HG03442 (cell line): ENCODE measurements at regions not wholly inside any gene's neighbourhood (a gene's known extent, or its start where the extent isn't known, plus 50 kb on each side); places are given as distances from the start of the nearest gene placed in this dataset.
A peak's percentile ranks its signal among the peaks of the same experiment; 100 is the strongest.
"Not testable (repeated sequence)": the region's sequence is repeated elsewhere in the genome, so short reads cannot be mapped to it uniquely, and the experiment has no call there.

ENCODE experiments used
- ATAC-seq: cut with Tn5 transposase; IDR thresholded peaks from one replicate; pipeline ENCODE4 v1.9.1; 2021; ENCODE audit warnings: mild to moderate bottlenecking, moderate library complexity; ENCODE audit not compliant: unreplicated experiment

DNA sequence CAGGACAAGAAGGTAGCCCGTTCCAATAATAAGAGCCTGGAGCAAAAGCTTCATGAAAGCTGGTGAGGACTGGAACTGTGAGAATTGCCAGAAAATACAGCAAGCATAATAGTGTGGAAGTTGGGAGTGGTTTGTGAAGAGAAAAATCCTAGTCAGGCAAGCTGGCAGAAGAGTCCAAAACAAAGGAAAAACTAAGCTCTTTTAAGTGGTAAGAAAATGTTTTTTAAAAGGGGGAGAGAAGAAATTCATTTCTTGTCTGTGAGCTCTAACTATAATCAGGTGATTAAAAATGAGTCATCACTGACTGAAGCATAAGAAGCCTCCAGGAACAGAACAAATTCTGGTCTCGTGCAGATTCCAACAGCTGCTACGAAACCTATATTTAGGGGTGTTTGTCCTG lies 102.6 kb downstream of the CAAP1 start:
- no peak for ATAC-seq

DNA sequence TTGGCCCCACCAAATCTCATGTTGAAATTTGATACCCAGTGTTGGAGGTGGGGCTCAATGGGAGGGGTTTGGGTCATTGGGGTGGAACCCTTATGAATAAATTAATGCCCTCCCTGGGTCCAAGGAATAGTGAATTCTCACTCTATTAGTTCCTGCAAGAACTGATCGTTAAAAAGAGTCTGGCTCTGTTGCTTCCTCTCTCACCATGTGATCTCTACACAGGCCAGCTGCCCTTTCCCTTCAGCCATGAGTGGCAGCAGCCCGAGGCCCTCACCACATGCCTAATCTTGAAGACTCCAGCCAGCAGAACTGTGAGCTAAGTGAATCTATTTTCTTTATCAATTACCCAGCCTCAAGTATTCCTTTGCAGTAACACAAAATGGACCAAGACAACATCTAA lies 106.0 kb downstream of the CAAP1 start:
- no peak for ATAC-seq

DNA sequence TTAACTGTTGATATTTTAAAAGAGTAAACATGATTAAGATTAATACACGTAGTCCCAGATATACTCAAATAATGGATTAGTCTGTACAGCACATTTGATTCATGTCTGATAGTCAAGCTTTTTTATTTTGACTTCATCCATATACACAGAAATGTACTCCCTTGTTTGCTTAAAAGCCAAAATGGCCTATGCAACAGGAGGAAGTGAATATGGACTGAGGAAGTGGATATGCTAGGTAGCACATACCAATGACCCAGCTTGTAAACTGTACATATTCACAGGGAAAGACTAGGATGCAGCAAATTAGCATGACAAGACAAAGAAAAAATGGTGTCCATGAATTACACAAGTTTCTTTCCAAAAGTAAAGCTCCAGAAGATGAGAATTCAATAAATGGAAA lies 109.7 kb downstream of the CAAP1 start:
- no peak for ATAC-seq

DNA sequence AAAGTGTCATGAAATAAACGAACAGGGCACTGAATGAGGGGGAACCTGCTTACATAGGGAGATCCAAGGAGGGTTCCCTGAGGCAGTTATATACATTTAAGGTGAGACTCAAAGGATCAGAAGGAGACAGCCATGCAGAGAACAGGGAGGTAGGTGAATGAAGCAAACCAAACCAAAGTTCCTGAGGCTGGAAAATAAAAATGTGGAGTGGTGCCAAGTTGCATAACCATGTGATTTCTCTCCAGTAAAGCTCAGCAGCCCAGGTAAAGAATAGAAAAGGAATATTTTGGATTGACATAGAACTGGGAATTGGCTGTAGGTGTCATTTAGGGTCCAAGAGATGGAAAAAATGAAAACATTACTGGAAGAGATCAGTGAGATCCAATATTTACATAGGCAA lies 110.7 kb downstream of the CAAP1 start:
- ATAC-seq: no peak

DNA sequence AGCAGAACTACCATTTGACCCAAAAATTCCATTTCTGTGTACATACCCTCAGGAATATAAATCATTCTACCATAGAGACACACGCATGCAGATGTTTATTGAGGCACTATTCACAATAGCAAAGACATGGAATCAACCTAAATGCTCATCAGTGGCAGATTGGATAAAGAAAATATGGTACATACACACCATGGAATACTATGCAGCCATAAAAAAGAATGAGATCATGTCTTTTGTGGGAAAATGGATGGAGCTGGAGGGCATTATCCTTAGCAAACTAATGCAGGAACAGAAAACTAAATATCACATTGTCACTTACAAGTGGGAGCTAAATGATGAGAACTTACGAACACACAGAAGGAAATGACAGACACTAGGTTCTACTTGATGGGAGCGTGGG lies 112.3 kb downstream of the CAAP1 start:
- ATAC-seq: not testable (repeated sequence)

DNA sequence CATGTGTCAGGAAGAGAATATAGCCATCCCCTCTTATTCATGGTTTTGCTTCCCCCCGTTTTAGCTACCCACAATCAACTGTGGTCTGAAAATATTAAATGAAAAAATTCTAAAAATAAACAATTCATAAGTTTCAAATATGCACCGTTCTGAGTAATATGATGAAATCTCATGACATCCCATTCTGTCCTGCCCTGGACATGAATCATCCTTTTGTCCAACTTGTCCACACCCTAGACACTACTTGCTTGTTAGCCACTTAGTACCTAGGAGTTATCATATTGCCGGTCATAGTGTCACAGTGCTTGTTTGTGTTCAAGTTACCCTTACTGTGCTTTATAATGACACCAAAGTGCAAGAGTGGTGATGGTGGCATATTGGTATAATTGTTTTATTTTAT lies 113.5 kb downstream of the CAAP1 start:
- ATAC-seq: no peak

DNA sequence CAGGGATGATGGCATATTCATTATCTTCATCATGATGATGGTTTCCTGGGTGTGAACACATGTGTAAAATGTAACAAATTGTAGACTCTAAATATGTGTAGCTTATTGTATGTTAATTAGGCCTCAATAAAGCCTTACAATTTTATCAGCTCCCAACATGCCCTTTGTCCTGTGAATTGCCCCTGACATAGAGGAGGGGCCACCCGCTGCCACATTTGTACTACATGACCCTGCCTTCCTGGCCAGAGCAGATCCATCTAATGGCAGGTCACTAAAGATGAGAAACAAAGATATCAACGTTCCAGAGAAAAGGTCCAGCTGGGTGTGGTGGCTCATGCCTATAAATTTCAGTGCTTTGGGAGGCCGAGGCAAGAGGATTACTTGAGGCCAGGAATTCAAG lies 117.2 kb downstream of the CAAP1 start:
- no peak for ATAC-seq

DNA sequence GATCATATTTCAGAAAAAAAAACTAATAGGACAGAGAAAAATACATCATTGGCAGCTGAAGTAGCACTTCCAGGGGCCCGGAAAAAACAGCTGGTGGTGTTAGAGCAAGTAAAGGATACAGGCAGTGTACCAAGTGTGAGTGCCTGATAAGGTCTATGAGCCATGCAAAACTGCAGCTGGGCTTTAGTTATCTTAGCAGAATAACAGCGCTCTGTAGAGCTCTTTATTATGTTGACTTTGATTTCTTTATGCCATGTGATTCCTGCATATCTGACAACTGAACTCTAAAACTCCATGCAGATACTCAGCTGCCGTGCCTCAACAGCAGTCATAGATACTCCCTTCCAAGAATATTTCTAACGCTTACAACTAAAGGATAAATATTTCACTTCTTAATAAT lies 119.5 kb downstream of the CAAP1 start:
- ATAC-seq: no peak

DNA sequence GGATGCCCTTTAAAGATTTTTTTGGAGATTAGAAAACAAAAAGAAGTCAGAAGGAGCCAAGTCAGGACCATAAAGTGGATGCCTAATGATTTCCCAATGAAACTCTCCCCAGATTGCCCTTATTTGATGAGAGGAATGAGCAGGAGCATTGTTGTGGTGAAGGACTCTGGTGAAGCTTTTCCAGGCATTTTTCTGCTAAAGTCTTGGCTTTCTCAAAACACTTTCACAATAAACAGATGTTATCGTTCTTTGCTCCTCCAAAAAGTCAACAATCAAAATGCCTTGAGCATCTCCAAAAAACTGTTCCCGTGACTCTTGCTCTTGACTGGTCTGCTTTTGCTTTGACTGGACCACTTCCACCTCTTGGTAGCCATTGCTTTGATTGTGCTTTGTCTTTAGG lies 121.8 kb downstream of the CAAP1 start:
- no peak for ATAC-seq

DNA sequence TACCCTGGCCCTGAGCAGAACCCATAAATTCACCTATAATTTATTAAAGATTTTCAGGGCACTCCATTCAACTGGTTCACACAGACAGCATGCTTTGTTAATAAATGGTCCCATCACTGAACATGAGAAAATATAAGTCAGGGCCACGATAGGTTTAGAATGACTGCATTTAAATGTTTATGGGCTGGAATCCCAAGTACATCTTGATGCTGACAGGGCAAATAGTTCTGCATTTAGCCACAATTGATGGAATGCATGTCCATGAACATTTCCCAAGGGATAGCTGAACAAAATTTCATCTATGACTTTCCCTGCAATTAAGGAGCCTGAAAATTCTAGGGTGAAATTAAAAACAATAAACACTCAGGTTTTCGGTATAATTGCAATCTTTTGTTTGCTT lies 124.5 kb downstream of the CAAP1 start:
- ATAC-seq: no peak

DNA sequence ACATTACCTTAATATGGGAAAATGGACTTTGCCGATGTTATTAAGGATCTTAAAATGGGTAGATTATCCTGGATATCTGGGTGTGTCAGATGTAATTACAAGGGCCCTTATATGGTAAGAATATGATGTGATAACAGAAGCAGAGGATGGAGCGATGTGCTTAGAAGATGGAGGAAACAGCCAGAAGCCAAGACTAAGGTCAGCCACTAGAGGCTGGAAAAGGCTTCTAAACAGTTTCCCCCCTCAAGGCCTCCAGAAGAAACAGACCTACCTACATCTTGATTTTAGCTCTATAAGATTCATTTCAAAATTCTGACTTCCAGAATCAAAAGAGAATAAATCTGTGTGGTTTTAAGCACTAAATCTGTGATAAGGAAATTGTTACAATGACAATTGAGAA lies 131.9 kb downstream of the CAAP1 start:
- no peak for ATAC-seq

DNA sequence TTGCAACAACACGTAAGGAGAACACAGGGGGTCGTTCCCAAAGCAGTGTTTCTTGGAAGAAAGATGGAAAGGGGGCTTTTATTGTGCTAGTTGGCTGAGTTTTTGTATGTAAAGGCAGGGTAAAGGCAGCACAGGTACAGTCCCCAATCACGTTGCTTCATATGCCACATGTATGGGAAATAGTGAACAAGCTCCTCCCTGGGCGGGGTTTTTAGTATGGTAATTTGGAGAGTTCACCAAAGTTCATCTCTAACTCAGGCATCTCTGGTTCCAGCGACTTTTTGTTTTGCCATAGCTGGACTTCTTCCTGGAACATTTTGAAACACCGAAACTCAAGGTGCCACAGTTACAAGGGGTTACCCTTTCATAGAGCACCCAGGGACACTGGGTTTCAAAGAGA lies 133.9 kb downstream of the CAAP1 start:
- ATAC-seq: no peak

DNA sequence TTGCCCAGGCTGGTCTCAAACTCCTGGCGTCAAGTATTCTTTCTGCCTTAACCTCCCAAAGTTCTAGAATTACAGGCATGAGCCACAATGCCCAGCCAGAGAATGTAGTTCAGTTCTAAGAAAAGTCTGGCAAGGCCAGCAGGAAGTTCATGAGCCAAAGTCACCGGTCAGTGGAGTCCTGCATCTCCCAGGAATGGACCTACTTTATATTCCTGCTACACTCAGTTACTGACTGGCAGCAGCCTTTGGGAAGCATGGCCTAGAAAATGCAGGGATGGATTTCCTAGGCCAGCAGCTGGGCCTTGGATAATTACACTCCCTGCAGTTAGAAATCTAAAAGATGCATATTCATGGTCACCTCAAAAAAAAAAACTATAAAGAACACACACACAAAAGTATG lies 135.7 kb downstream of the CAAP1 start:
- ATAC-seq: no peak

DNA sequence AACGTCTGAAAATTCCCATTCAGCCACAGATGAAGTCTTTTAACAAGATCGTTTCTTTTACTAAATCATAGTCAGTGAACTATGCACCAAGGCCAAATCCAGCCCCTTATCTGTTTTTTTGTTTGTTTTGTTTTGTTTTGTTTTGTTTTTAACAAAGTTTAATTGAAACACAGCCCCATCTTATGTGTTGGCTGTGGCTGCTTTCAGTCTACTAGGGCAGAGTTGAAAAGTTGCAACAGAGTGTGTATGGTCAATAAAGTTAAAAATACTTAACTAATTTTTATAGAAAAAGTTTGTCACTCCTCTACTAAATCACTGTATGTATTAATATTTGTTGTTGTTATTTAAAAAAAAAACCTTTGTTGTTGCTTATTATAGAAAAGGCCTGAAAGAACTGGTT lies 137.1 kb downstream of the CAAP1 start:
- no peak for ATAC-seq

DNA sequence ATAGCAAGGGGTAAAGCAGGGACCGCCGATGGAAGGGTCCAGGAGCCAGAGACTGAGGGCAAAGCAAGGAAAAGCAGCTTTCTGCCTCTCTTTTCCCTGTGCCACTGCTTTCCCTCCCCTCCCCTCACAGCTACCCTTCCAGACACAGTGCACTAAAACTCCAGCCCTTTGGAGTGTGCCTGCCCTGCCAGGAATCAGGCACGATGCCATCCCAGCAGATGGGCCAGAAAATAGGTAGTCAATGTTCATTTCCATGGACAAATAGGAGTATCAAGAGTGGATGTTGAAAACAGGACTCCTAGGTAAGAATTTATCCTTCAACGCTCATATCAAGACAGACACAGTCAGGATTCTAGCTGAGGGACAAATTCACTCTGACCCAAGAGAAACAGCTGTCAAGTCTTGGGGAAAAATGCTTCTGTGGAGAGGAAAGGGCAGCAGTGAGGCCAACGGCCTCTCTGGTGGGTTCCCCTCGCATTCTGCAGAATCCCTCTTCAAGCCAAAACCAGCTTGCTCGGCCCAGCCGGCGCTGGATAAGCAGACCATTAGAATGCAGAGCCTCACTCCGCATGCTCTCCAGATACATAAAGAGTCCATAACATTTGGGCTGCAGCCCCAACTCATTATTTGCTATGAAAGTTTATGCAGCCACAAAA lies 138.0 kb downstream of the CAAP1 start:
- ATAC-seq: no peak

DNA sequence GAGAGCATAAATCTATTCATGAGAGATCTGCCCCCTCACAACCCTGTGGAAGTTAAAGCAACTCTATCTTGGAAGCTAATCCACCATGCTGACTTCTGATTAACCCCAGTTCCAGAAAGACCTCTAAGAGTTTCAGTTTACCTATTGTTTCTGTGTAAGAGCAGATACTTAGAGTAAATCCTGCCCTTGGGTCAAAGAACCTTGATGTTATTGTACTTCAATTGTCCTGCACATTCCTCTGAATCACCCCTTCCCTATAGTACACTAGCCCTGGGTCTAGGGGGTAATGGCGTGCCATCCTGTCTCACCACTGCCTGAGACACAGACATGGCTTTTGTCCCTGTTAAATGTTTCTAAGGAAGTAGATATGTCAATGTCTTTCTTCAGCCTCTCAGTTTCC lies 138.6 kb downstream of the CAAP1 start:
- no peak for ATAC-seq

DNA sequence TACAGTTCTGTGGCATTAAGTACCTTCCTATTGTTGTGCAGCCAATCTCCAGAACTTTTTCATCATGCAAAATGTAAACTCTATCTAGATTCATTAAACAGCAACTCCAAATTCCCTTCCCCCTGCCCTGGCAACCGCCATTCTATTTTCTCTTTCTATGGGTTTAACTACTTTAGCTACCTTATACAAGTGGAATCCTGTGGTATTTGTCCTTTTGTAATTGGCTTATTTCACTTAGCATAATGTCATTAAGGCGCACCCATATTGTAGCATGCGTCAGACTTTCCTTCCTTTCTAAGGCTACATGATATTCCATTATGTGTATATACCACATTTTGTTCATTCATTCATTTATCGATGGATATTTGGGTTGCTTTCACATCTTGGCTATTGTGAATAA lies 142.4 kb downstream of the CAAP1 start:
- no peak for ATAC-seq

DNA sequence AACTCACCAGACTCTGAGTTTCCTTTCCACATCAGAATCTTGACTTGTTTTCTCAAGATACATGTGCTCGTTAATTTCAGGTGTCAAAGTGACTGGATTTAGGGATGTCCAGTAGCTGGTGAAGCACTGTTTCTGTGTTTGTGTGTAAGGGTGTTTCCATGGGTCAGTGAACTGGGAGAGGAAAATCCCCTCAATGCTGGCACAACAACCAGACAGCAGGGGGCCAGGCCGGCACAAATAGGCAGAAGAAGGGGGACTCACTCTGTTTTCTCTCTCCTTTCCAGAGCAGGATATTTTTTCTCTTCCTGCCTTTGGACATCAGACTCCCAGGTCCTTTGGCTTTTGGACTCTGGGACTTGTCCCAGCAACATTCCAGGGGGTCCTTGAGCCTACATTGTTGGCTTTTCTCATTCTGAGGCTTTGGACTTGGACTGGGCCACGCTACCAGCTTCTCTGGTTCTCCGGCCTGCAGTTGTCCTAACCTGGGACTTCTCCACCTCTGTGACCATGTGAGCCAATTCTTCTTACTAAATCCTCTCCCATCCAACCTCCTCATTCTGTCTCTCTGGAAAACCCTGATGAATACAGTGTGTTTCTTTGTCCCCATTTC lies 144.0 kb downstream of the CAAP1 start:
- no peak for ATAC-seq

DNA sequence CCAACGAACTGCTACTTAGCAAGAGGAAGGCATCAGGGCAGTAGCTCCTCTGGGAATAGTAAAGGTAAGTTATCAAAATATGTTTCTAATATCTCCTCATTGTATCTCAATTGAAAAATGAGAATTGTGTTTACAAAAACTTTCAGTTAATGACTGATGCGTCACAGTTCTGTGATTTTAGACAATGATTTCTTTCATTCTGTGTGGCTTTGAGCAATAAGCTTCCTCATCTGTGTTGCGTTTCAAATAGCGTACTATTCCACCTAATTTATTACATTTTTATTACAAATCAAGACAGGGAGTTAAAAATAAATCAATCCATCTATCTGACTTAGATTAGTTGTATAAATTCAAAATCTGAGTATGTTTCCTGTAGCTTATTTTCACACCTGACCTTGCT lies 145.0 kb downstream of the CAAP1 start:
- ATAC-seq: no peak

DNA sequence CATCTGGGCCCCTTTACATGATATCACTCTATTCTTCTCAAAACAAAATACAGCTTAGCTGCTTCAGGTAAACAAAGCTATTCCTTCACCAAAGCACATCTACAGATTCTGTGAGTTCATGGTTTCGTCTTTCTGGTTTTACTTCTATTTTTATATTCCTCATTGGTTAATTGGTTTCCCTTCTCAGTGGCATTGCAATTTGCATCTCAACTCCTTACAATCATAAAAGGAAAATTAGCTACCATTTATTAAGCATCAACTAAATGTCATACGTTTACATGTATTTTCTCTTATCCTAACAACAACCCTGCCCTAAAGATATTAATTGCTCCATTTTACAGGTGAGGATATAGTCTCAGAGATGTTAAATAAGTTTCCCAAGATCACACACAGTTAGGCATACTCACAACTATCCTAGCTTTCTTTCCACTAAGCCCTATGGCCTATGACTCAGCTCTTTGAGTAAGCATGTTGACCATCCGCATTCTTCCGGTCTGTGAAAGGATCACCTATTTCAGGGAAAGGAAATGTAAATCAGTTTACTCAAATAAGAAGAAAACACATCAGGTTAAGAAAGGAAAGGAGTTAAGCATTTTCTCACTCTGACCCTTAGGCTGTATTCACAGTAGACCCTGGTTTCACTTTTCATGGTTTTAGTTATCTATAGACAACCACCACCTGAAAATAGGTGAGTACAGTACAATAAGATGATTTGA lies 146.1 kb downstream of the CAAP1 start:
- ATAC-seq: peak; percentile 91

DNA sequence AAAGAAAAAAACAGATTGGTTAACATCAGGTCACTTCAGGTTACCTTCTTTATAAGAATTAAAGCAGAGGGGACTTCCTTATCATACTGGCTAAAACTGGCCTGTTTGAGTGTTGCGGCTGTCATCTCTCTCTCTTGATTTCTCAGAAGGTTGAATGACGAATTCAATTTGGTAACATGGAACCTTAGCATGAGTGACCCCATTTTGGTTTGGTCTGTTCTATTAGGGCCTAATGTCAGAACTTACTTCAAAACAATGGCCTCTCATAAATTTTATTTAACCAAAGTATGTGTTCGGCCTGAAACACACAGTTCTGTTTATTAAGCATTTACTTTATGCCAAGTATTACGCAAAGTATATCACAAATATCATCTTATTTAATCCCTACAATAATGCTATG lies 147.5 kb downstream of the CAAP1 start:
- no peak for ATAC-seq

DNA sequence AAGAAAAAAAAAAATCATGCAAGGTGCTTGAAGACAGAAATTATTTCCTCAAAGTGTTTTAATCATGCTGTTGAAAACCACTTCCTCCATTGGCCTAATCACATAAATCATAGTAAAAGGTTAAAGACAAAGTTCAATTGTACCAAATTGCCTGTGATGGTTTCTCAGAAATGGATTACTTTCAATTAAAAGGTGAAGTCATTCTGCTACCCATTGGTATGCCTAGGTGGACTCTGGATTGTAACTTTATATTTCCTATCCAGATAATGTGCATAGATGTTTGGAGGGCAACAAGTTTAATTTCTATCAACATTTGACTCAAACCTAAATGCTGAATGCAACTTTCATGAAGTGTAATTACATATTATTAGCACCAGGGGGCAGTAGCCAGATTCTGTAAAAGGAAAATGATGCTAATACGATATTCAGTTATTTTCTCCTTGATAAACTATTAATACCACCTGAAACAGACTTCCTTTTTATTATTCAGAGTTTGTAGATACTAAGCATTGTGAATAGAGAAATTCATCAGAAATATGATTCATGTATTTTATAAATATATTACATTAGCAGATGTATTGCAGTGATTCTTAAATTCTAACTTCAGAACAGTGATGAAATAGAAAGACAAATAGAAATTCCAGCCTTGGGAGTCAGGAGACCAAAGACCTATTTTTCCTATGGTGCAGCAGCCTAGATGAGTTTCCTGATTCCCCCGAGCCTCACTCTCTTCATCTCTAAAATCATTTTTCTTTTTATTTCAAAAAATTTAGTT lies 148.2 kb downstream of the CAAP1 start:
- no peak for ATAC-seq
